ENCODE measurements at regions not wholly inside any gene's neighbourhood (a gene's known extent, or its start where the extent isn't known, plus 50 kb on each side); places are given as distances from the start of the nearest gene placed in this dataset.

DNA sequence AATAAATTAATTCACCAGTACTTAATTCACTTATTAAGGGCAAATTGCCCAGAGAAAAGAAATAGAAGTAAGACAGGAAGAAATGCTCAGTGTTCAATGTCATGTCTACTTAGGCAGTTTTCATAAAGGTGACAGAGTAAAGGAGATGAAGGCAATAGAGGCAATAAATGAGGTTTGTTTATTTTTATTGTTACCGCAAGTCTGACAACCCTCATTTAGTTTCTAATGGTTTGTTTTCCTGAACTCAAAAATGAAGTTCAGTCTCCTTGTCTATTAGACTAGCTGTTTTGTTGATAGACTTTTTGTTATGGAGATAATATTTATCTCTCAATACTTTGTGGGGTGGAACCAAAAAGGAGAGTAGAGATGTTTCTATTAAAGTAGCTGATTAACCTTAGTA, 258.3 kb downstream of the C3orf38 start:
- TF ChIP-seq CTCF (IDR thresholded peaks at IDR 0.05) (no peak), POLR2AphosphoS5 (IDR thresholded peaks at IDR 0.05) (no peak)

Data from breast epithelium (tissue), 3 donors.